ENCODE measurements at regions not wholly inside any gene's neighbourhood (a gene's known extent, or its start where the extent isn't known, plus 50 kb on each side); places are given as distances from the start of the nearest gene placed in this dataset.

- TF ChIP-seq POLR2AphosphoS5 (IDR thresholded peaks at IDR 0.05; ENCODE audit: low read depth, low read length): no peak
- TF ChIP-seq TAF1 (IDR thresholded peaks at IDR 0.05; ENCODE audit: borderline replicate concordance, insufficient read depth, low read length): no peak
- TF ChIP-seq REST (IDR thresholded peaks at IDR 0.05; ENCODE audit: insufficient read depth in 1 of 2, low read depth in 2 of 2, low read length in 2 of 2): no peak
- TF ChIP-seq FOXP2 (optimal IDR thresholded peaks at IDR 0.05; ENCODE audit: borderline replicate concordance, extremely low read depth, extremely low read length, insufficient read depth): no peak
- no peak for TF ChIP-seq SIN3A (IDR thresholded peaks at IDR 0.05; ENCODE audit: borderline replicate concordance, insufficient read depth, low read length)
Observed at GRCh38 chr6:9647599-9647998, 767.3 kb downstream of the TFAP2A start.

Measured in PFSK-1 (cell line).